HFFc6 (cell line): ENCODE measurements at regions not wholly inside any gene's neighbourhood (a gene's known extent, or its start where the extent isn't known, plus 50 kb on each side); places are given as distances from the start of the nearest gene placed in this dataset.

ENCODE experiments used
- DNase-seq: peaks from one replicate; pipeline ENCODE4 v3.0.0-alpha.2; 2018
- H3K27ac Mint-ChIP-seq: 2 replicates; pipeline ENCODE4 v1.8.0; 2020; ENCODE audit warnings: mild to moderate bottlenecking, mixed read lengths
- H3K27me3 Mint-ChIP-seq: 2 replicates; pipeline ENCODE4 v1.8.0; 2021; ENCODE audit warnings: mild to moderate bottlenecking, moderate library complexity, mixed read lengths; ENCODE audit not compliant: insufficient read depth
- H3K36me3 Mint-ChIP-seq: 2 replicates; pipeline ENCODE4 v1.8.0; 2021; ENCODE audit warnings: low read depth, mixed read lengths
- H3K4me1 Mint-ChIP-seq: 2 replicates; pipeline ENCODE4 v1.8.0; 2020; ENCODE audit warnings: low read depth, mixed read lengths
- H3K4me3 Mint-ChIP-seq: 2 replicates; pipeline ENCODE4 v1.8.0; 2020; ENCODE audit warnings: mild to moderate bottlenecking, moderate library complexity, mixed read lengths
- H3K9me3 Mint-ChIP-seq: 2 replicates; pipeline ENCODE4 v1.8.0; 2020; ENCODE audit warnings: mild to moderate bottlenecking, mixed read lengths
- TF ChIP-seq, protein P1 (sequence below): fragments of 200-600 bp; sonication (generic); IDR thresholded peaks from 2 replicates; pipeline ENCODE4 v1.5.0; 2021; ENCODE audit warnings: antibody characterized with exemption, mild to moderate bottlenecking

DNA sequence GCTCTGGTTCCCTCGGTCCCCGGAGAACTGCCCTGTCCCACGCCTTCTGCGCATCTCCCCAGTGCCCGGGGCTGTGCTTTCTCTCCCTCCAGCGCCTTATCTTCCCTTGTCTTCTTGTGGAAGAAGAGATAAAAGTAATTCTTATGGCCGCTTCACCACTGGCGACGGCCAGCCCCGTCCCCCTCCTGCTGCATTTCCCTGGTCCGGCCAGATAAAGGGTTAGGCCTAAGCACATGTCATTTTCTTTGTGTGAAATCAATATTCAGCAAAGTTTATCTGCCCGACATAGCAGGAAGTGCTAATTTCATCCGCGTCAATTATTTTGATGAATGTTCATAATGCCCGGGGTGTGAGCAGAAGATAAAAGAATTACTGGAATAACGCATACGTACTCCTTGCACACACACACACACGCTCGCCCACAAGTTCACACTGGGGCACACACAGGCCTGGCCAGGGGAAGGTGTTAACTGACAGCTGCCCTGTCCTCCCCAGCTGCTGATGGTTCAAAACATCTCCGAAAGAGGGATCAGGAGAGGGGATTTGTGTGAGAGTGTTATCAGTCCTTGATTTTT, 177.7 kb upstream of the LHX5 start:
- no peaks in the 10 kb centered on the region; the same call in 1 of the 2 replicates for H3K9me3 Mint-ChIP-seq
- TF ChIP-seq, protein P1, sequence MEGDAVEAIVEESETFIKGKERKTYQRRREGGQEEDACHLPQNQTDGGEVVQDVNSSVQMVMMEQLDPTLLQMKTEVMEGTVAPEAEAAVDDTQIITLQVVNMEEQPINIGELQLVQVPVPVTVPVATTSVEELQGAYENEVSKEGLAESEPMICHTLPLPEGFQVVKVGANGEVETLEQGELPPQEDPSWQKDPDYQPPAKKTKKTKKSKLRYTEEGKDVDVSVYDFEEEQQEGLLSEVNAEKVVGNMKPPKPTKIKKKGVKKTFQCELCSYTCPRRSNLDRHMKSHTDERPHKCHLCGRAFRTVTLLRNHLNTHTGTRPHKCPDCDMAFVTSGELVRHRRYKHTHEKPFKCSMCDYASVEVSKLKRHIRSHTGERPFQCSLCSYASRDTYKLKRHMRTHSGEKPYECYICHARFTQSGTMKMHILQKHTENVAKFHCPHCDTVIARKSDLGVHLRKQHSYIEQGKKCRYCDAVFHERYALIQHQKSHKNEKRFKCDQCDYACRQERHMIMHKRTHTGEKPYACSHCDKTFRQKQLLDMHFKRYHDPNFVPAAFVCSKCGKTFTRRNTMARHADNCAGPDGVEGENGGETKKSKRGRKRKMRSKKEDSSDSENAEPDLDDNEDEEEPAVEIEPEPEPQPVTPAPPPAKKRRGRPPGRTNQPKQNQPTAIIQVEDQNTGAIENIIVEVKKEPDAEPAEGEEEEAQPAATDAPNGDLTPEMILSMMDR: no peak
- no peak overlapping the region for H3K27ac Mint-ChIP-seq
- no peak overlapping the region; the same call in 1 of the 2 replicates for H3K4me3 Mint-ChIP-seq
- peaks cover 32% of the 10 kb centered on the region for H3K27me3 Mint-ChIP-seq
- DNase-seq: no peak
- H3K36me3 Mint-ChIP-seq: no peaks in the 10 kb centered on the region
- peaks cover 11% of the 10 kb centered on the region for H3K4me1 Mint-ChIP-seq

DNA sequence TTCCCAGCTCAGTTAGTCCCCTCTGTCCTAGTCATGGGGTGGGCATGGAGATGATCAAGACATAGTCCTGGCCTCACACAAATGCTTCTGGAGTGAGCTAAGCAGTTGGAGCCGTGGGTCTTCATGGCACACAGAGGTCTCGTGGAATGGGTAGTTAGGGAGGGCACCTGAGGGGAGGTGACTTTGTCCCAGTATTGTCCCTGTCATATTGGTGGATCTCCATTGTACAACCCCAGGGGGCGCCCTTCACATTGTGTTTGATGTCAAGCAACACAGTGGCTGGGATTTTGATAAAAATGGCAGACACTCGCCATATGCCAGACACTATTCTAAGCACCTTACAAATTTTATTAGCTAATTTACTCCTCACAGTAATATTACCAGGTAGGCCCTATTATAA, 175.4 kb upstream of the LHX5 start:
- Mint-ChIP-seq H3K27ac (no peak overlapping the region), H3K4me3 (no peak overlapping the region), H3K9me3 (no peaks in the 10 kb centered on the region), H3K4me1 (peaks cover 11% of the 10 kb centered on the region), H3K27me3 (peaks cover 38% of the 10 kb centered on the region), H3K36me3 (no peaks in the 10 kb centered on the region)
- DNase-seq: no peak
- TF ChIP-seq, protein P1: peak; percentile 69

DNA sequence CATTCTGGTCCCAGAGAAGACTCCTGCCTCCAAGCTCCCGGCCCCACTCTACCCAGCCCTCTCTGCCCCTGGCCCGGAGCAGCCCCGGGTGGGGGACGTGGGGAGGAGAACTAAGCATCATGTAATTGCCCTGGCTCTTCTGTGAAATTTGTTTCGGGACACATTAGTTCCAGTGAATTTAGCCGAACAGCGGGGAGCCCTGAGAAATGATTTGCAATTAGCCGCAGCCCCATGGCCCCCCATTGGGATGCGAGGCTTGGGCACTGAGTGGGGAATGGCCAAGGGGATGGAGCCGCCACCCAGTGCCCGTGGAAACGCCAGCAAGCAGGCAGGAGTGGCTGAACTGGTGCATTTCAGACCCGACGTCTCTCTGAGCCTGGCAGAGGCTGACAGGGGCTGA, 173.9 kb upstream of the LHX5 start:
- H3K9me3 Mint-ChIP-seq: no peaks in the 10 kb centered on the region
- peaks cover 44% of the 10 kb centered on the region for H3K27me3 Mint-ChIP-seq
- H3K4me3 Mint-ChIP-seq: no peak overlapping the region
- H3K4me1 Mint-ChIP-seq: peaks cover 6% of the 10 kb centered on the region
- no peak for DNase-seq
- no peaks in the 10 kb centered on the region for H3K36me3 Mint-ChIP-seq
- TF ChIP-seq, protein P1: no peak
- H3K27ac Mint-ChIP-seq: no peak overlapping the region

DNA sequence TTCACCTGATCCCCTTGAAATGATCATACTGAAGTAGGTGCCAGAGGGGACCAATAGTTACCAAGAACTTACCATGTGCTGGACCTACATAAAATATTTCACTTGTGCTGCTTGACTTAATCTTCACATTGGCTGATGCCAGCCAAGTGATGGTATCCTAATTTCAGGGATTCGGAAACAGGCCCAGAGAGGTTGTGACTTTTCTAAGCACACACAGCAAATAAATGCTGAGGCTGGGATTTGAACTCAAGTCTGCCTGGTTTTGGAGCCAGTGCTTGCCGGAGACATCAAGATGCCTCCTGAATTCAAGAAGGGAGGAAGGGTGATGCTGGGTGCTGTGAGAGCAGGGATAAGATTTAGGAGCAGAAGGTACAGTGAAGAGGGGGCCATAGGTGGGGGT, 173.5 kb upstream of the LHX5 start:
- H3K27me3 Mint-ChIP-seq: peaks cover 44% of the 10 kb centered on the region
- no peak overlapping the region for H3K4me3 Mint-ChIP-seq
- no peaks in the 10 kb centered on the region for H3K36me3 Mint-ChIP-seq
- TF ChIP-seq, protein P1: no peak
- no peak for DNase-seq
- peaks cover 2% of the 10 kb centered on the region for H3K4me1 Mint-ChIP-seq
- H3K9me3 Mint-ChIP-seq: no peaks in the 10 kb centered on the region
- H3K27ac Mint-ChIP-seq: no peak overlapping the region

DNA sequence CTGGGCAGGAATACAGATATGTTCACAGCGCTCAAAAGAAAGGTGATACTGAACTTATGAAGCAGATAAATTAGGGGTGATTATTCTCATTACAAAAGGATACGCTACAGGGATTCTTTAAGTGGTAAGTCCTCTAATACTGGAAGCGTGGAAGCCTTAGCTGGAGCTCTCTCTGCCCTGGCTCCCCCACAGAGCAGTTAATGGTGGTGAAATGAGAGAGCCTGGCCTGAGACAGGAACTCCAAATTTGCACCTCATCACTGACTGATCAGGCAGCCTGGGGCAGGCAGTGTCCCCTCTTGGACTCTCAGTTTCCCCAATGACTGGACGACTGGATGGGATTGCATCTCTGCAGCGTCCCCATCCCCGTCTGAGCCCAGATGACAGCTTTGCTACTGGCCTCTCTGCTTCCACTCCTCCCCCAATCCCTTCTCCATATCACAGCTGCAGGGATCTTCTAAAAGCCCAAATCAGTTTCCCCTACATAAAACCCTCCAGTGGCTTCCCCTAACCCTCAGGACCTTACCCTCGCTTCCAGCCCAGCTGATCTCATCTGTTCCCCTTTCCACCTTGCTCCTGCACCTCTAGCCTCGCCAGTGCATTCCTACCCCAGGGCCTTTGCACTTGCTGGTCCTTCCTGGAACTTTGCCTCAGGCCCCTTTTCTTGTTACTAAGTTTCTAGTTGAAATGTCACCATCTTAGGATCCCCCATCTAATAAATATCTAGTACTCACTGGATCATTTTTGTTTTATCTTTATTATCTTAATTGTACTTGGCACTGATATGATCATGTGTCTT, 171.7 kb upstream of the LHX5 start:
- Mint-ChIP-seq H3K9me3 (no peaks in the 10 kb centered on the region), H3K27me3 (peaks cover 41% of the 10 kb centered on the region), H3K27ac (no peak overlapping the region), H3K4me3 (no peak overlapping the region), H3K4me1 (peaks cover 4% of the 10 kb centered on the region; the same call in 1 of the 2 replicates), H3K36me3 (no peaks in the 10 kb centered on the region)
- no peak for DNase-seq
- TF ChIP-seq, protein P1: no peak
